Mucosa of descending colon (tissue), 3 donors: ENCODE measurements at regions not wholly inside any gene's neighbourhood (a gene's known extent, or its start where the extent isn't known, plus 50 kb on each side); places are given as distances from the start of the nearest gene placed in this dataset.

ENCODE experiments used
- ATAC-seq: fragments of 200-7000 bp; cut with Tn5 transposase; one replicate; pipeline ENCODE4 v1.9.1; 2020; ENCODE audit warnings: mild to moderate bottlenecking, moderate library complexity
- DNase-seq, 3 donors: peaks; one replicate each; pipeline ENCODE4 v3.0.0-alpha.2; 2020
- H3K36me3 ChIP-seq: fragments of 200-600 bp; one replicate; pipeline ENCODE4 v1.8.0; 2021; ENCODE audit warnings: low read depth, mild to moderate bottlenecking
- H3K4me1 ChIP-seq: fragments of 200-600 bp; one replicate; pipeline ENCODE4 v1.8.0; 2021; ENCODE audit warnings: low read depth, mild to moderate bottlenecking
- H3K4me3 ChIP-seq: fragments of 200-600 bp; one replicate; pipeline ENCODE4 v1.8.0; 2021; ENCODE audit warnings: mild to moderate bottlenecking
- H3K9me3 ChIP-seq: fragments of 200-600 bp; one replicate; pipeline ENCODE4 v1.8.0; 2021; ENCODE audit warnings: mild to moderate bottlenecking
- intact Hi-C, 2 donors: fragments of 100-400 bp; cut with DNase I in 1 of 2; cut with micrococcal nuclease in 1 of 2; formaldehyde crosslinking; loops; one replicate each; pipeline versions ENCODE4 v1.11.0 to v1.11.1; 2022; cut with DNase I, micrococcal nuclease
- TF ChIP-seq, protein P1 (sequence below): fragments of 200-600 bp; IDR thresholded peaks from one replicate; pipeline ENCODE4 v1.8.0; 2022; ENCODE audit warnings: antibody characterized with exemption, mild to moderate bottlenecking
- donor health status: DM: no; HTN: no; CAD: no; lungs with moderate emphysema.
- donor health status: DM: no; HTN: no; CAD: no.
- donor health status: DM: no; HTN: yes; CAD: no.

DNA sequence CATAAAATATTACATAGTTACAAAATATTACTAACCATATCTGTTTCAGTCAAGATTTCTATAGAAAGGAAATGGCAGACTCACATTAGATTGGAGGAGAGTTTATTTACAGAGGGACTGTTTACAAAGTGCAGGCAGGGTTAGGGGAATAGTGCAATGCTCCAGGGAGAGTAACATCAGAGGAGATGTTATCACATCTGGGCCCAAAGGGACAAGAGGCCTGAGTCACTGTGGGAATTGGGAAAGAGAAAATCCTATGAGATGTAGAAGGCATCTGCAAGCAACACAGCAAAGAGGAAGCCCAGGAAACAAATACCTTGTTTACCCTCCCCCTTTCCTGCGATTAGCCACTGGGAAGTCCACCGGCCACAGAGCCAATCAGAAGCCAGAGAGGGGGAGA is 227.3 kb upstream of the TANK start:
- TF ChIP-seq, protein P1, sequence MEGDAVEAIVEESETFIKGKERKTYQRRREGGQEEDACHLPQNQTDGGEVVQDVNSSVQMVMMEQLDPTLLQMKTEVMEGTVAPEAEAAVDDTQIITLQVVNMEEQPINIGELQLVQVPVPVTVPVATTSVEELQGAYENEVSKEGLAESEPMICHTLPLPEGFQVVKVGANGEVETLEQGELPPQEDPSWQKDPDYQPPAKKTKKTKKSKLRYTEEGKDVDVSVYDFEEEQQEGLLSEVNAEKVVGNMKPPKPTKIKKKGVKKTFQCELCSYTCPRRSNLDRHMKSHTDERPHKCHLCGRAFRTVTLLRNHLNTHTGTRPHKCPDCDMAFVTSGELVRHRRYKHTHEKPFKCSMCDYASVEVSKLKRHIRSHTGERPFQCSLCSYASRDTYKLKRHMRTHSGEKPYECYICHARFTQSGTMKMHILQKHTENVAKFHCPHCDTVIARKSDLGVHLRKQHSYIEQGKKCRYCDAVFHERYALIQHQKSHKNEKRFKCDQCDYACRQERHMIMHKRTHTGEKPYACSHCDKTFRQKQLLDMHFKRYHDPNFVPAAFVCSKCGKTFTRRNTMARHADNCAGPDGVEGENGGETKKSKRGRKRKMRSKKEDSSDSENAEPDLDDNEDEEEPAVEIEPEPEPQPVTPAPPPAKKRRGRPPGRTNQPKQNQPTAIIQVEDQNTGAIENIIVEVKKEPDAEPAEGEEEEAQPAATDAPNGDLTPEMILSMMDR, result no peak
- no peak for ATAC-seq
- intact Hi-C loops, result no loop called here
- Histone ChIP-seq H3K9me3 (no peaks in the 10 kb centered on the region), H3K36me3 (no peaks in the 10 kb centered on the region), H3K4me1 (no peaks in the 10 kb centered on the region), H3K4me3 (no peak overlapping the region)
- DNase-seq, result no peak

DNA sequence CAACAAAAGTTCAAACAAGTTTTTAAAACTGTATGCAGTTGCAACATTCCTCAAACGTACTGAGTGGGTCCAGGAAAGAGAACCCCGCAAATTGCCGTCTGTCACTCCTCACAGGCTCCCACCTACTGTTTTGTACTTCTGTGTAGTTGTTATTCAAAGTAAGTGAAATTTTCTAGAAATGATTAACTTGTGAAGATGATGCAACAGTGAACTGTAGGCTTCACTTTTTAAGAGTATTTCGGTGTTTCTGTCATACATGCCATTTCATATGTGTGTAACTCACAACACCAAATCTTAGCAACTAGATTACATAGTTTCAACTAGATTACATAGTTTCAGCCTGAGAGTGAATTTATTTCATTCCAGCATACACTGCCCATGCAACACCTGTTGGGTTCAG is 226.0 kb upstream of the TANK start:
- TF ChIP-seq, protein P1, result no peak
- ATAC-seq, result no peak
- H3K36me3 ChIP-seq, result no peaks in the 10 kb centered on the region
- intact Hi-C loops, result no loop called here
- DNase-seq, result no peak
- H3K4me3 ChIP-seq, result no peak overlapping the region
- no peaks in the 10 kb centered on the region for H3K9me3 ChIP-seq
- H3K4me1 ChIP-seq, result no peaks in the 10 kb centered on the region

DNA sequence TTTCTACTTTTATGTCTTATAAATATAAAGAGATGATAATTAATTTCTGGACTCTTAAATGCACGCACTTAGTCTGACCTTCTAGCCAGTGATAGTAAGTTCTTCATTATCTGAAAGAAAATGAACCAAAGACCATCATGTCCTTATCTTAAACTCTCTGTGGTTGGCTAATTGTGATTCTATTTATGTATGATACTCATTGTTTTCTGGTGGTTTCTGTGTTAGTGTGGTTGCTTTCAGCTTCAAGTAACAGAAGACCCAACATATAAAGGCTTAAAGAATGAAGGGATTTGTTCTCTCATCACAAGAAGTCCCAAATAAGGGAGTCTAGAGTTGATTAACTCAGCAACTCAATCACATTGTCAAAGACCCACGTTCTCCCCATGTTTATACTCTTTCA is 225.2 kb upstream of the TANK start:
- DNase-seq, result no peak
- no peaks in the 10 kb centered on the region for H3K36me3 ChIP-seq
- TF ChIP-seq, protein P1, result no peak
- ATAC-seq, result no peak
- intact Hi-C loops, result no loop called here
- no peaks in the 10 kb centered on the region for H3K9me3 ChIP-seq
- no peaks in the 10 kb centered on the region for H3K4me1 ChIP-seq
- no peak overlapping the region for H3K4me3 ChIP-seq

DNA sequence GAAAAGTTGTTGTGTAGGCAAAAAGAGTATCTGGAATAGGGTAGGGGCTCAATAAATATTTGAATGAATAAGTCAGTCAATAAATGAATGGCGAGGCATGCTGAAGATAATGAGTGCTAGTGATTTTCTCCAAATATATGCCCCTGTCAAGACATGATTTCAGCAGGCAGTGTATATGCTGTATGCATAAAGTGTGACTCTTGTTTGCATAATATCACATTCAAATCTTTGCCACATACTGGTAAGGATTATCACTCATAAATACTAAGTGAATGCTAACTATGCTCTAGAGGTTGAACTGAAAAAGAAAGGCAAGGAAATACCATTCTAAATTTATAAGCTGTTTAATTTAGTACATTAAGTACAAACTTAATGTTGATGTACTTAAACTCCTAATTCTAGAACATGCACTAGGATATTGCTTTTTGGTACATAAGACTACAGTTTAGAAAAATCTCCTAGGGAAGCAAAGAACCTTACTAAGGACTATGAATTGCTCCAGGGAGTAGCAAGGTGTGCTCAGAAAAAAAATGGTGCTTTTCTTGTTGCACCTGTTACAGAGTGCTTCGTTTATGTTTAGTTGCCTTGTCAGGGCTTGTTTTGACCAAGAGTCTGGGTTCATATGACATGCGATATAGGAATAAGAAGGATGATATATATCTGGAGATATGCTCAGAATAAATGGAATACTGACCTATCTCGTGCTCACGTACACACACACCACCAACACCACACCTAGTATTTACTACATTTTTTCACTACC is 224.0 kb upstream of the TANK start:
- Histone ChIP-seq H3K4me1 (no peaks in the 10 kb centered on the region), H3K36me3 (no peaks in the 10 kb centered on the region), H3K9me3 (no peaks in the 10 kb centered on the region), H3K4me3 (no peak overlapping the region)
- TF ChIP-seq, protein P1, result no peak
- DNase-seq (no peak), ATAC-seq (no peak)
- intact Hi-C loops, result no loop called here

DNA sequence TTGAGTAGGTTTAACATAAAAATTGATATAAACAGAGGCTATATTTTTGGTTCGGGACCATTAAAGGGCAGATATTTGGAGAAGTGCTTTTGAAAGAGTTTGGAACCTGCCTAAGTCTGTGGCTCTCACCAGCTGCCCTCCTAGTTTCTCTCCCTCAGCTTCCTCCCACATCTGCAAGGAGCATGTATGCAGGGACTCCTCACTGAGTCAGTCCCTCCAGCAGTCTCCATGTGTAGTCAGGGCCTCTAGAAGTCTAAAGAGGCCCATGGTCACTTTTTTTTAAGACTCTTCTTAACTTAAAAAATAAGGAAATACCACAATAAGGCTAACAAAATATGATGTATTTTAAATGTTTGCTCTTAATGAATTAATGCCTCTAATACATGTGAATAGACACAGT is 220.0 kb upstream of the TANK start:
- no peaks in the 10 kb centered on the region for H3K36me3 ChIP-seq
- ATAC-seq (no peak), DNase-seq (no peak)
- intact Hi-C loops, result no loop called here
- H3K9me3 ChIP-seq, result no peaks in the 10 kb centered on the region
- H3K4me3 ChIP-seq, result no peak overlapping the region
- TF ChIP-seq, protein P1, result no peak
- no peaks in the 10 kb centered on the region for H3K4me1 ChIP-seq

DNA sequence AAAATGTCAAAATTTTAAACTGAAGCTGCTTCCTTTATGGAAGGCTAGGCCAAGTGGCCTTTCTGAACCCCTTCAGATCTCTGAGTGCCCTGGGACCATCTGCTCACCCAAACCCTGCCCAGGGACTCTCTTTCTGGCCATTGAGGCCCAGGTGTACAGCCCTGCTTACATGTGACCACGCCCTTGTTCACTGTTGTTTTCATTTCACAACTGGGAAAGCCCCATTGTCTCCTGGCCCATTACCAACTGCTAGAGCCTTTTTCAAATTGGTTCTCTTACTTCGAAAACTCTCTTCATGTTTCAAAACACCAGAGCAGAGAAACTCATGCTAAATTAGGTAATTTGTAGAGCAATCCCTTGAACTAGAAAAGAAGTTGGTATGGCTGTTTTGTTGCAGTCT is 219.5 kb upstream of the TANK start:
- Histone ChIP-seq H3K9me3 (no peaks in the 10 kb centered on the region), H3K4me1 (no peaks in the 10 kb centered on the region), H3K4me3 (no peak overlapping the region), H3K36me3 (no peaks in the 10 kb centered on the region)
- ATAC-seq (peak; percentile 38), DNase-seq (peak in 1 of 3 donors; percentile 19)
- TF ChIP-seq, protein P1, result no peak
- intact Hi-C loops, result no loop called here
